H9 (cell line): ENCODE measurements at regions not wholly inside any gene's neighbourhood (a gene's known extent, or its start where the extent isn't known, plus 50 kb on each side); places are given as distances from the start of the nearest gene placed in this dataset.

Source experiments
- DNase-seq: peaks from one replicate; pipeline ENCODE4 v3.0.0-alpha.2; 2017
- H2AFZ ChIP-seq: one replicate; pipeline ENCODE4 v1.6.1; 2013; ENCODE audit warnings: mild to moderate bottlenecking, low read length, control low read depth, moderate library complexity
- H2AK5ac ChIP-seq: 2 replicates; pipeline ENCODE4 v1.6.1; 2013; ENCODE audit warnings: low read length, control low read depth, mixed read lengths; ENCODE audit not compliant: insufficient read length
- H2BK120ac ChIP-seq: one replicate; pipeline ENCODE4 v1.6.1; 2013; ENCODE audit warnings: low read depth, mild to moderate bottlenecking, low read length, control low read depth, inconsistent platforms; ENCODE audit not compliant: poor library complexity, severe bottlenecking
- H2BK12ac ChIP-seq: 2 replicates; pipeline ENCODE4 v1.6.1; 2013; ENCODE audit warnings: low read length, control low read depth, mixed read lengths, low read depth; ENCODE audit not compliant: insufficient read length
- H2BK15ac ChIP-seq: 2 replicates; pipeline ENCODE4 v1.6.1; 2013; ENCODE audit warnings: low read depth, low read length, control low read depth
- H2BK20ac ChIP-seq: one replicate; pipeline ENCODE4 v1.6.1; 2013; ENCODE audit warnings: low read depth, mild to moderate bottlenecking, low read length, control low read depth, inconsistent platforms; ENCODE audit not compliant: poor library complexity, severe bottlenecking
- H2BK5ac ChIP-seq: 2 replicates; pipeline ENCODE4 v1.6.1; 2013; ENCODE audit warnings: low read length, control low read depth, mixed read lengths; ENCODE audit not compliant: insufficient read length
- H3K14ac ChIP-seq: 2 replicates; pipeline ENCODE4 v1.6.1; 2013; ENCODE audit warnings: low read length, control low read depth; ENCODE audit not compliant: insufficient read depth
- H3K18ac ChIP-seq: 2 replicates; pipeline ENCODE4 v1.6.1; 2013; ENCODE audit warnings: low read depth, mild to moderate bottlenecking, mixed read lengths, low read length, control low read depth; ENCODE audit not compliant: insufficient read length
- H3K23ac ChIP-seq: 2 replicates; pipeline ENCODE4 v1.6.1; 2013; ENCODE audit warnings: low read length, control low read depth, mixed read lengths, low read depth; ENCODE audit not compliant: insufficient read length
- H3K23me2 ChIP-seq: 2 replicates; pipeline ENCODE4 v1.6.1; 2013; ENCODE audit warnings: low read depth, mild to moderate bottlenecking, mixed read lengths, low read length, control low read depth; ENCODE audit not compliant: insufficient read length, poor library complexity, severe bottlenecking
- H3K27ac ChIP-seq: 2 replicates; pipeline ENCODE4 v1.5.1; 2013; ENCODE audit warnings: low read length, control low read depth, mixed read lengths, low read depth; ENCODE audit not compliant: insufficient read length
- H3K27me3 ChIP-seq: 2 replicates; pipeline ENCODE4 v1.6.1; 2013; ENCODE audit warnings: low read length, control low read depth, inconsistent platforms; ENCODE audit not compliant: insufficient read depth
- H3K4ac ChIP-seq: 2 replicates; pipeline ENCODE4 v1.6.1; 2013; ENCODE audit warnings: low read depth, mild to moderate bottlenecking, control low read depth, inconsistent platforms, low read length, moderate library complexity
- H3K4me1 ChIP-seq: 2 replicates; pipeline ENCODE4 v1.6.1; 2013; ENCODE audit warnings: low read length, control low read depth, inconsistent platforms; ENCODE audit not compliant: insufficient read depth
- H3K4me2 ChIP-seq: 2 replicates; pipeline ENCODE4 v1.6.1; 2013; ENCODE audit warnings: low read length, control low read depth, mixed read lengths; ENCODE audit not compliant: insufficient read length, insufficient read depth
- H3K56ac ChIP-seq: 2 replicates; pipeline ENCODE4 v1.6.1; 2013; ENCODE audit warnings: low read depth, mild to moderate bottlenecking, mixed read lengths, low read length, control low read depth; ENCODE audit not compliant: insufficient read length
- H3K79me1 ChIP-seq: 2 replicates; pipeline ENCODE4 v1.6.1; 2013; ENCODE audit warnings: low read depth, mild to moderate bottlenecking, moderate library complexity, low read length, control low read depth, inconsistent platforms; ENCODE audit not compliant: insufficient read depth, poor library complexity, severe bottlenecking
- H3K79me2 ChIP-seq: 2 replicates; pipeline ENCODE4 v1.6.1; 2013; ENCODE audit warnings: low read length, control low read depth, inconsistent platforms; ENCODE audit not compliant: insufficient read depth
- H3K9ac ChIP-seq: 2 replicates; pipeline ENCODE4 v1.6.1; 2013; ENCODE audit warnings: low read length, control low read depth, mixed read lengths; ENCODE audit not compliant: insufficient read length; ENCODE audit errors: extremely low read depth
- H3K9me3 ChIP-seq: one replicate; pipeline ENCODE4 v1.6.1; 2013; ENCODE audit warnings: low read depth, low read length, inconsistent platforms; ENCODE audit not compliant: control insufficient read depth
- H3T11ph ChIP-seq: one replicate; pipeline ENCODE4 v1.6.1; 2013; ENCODE audit warnings: mild to moderate bottlenecking, low read length, control low read depth, inconsistent platforms
- H4K20me1 ChIP-seq: one replicate; pipeline ENCODE4 v1.6.1; 2013; ENCODE audit not compliant: control insufficient read depth, insufficient read length, insufficient read depth
- H4K5ac ChIP-seq: 2 replicates; pipeline ENCODE4 v1.6.1; 2013; ENCODE audit warnings: low read depth, mild to moderate bottlenecking, mixed read lengths, low read length, control low read depth; ENCODE audit not compliant: insufficient read length
- H4K8ac ChIP-seq: replicated peaks from 2 replicates; pipeline ENCODE4 v1.6.1; 2013; ENCODE audit warnings: low read length, control low read depth, mixed read lengths, low read depth; ENCODE audit not compliant: insufficient read length
- H4K91ac ChIP-seq: 2 replicates; pipeline ENCODE4 v1.6.1; 2013; ENCODE audit warnings: low read depth, mild to moderate bottlenecking, moderate library complexity, mixed read lengths, low read length, control low read depth; ENCODE audit not compliant: insufficient read length
- H3K27ac Mint-ChIP-seq, 3 experiments: 2 replicates in 2 of 3; 3 replicates in 1 of 3; pipeline ENCODE4 v1.8.0; 2020 to 2021; ENCODE audit warnings: mixed read lengths in 3 of 3, mild to moderate bottlenecking in 1 of 3, moderate library complexity in 1 of 3
- H3K27me3 Mint-ChIP-seq: 2 replicates; pipeline ENCODE4 v1.8.0; 2021; ENCODE audit warnings: low read depth, mild to moderate bottlenecking, moderate library complexity, mixed read lengths
- H3K36me3 Mint-ChIP-seq, 3 experiments: 2 replicates in 2 of 3; 3 replicates in 1 of 3; pipeline ENCODE4 v1.8.0; 2020 to 2021; ENCODE audit warnings: low read depth in 3 of 3, mixed read lengths in 3 of 3; ENCODE audit not compliant: insufficient read depth in 1 of 3
- H3K4me1 Mint-ChIP-seq, 2 experiments: 2 replicates each; pipeline ENCODE4 v1.8.0; 2020; ENCODE audit warnings: mixed read lengths in 2 of 2
- H3K4me3 Mint-ChIP-seq, 2 experiments: 2 replicates in 1 of 2; 3 replicates in 1 of 2; pipeline ENCODE4 v1.8.0; 2020 to 2021; ENCODE audit warnings: mild to moderate bottlenecking in 2 of 2, mixed read lengths in 2 of 2, moderate library complexity in 1 of 2
- H3K9me3 Mint-ChIP-seq, 2 experiments: 2 replicates in 1 of 2; 3 replicates in 1 of 2; pipeline ENCODE4 v1.8.0; 2020; ENCODE audit warnings: mild to moderate bottlenecking in 2 of 2, mixed read lengths in 2 of 2, moderate library complexity in 1 of 2
- WGBS: extraction: QIAGEN DNeasy Blood & Tissue Kit; methylation state at CpG from one replicate; pipeline ENCODE4 v1.1.7; 2013; ENCODE audit warnings: missing lambda C conversion rate, low lambda C conversion rate, mixed read lengths; ENCODE audit not compliant: insufficient read length; ENCODE audit errors: extremely low coverage; 5-methylcytosine and 5-hydroxymethylcytosine counted together
- TF ChIP-seq, protein P1 (sequence below): fragments of 200-600 bp; sonication (generic); conservative IDR thresholded peaks from 3 replicates; pipeline ENCODE4 v1.8.0; 2021; ENCODE audit warnings: antibody characterized with exemption, mild to moderate bottlenecking

DNA sequence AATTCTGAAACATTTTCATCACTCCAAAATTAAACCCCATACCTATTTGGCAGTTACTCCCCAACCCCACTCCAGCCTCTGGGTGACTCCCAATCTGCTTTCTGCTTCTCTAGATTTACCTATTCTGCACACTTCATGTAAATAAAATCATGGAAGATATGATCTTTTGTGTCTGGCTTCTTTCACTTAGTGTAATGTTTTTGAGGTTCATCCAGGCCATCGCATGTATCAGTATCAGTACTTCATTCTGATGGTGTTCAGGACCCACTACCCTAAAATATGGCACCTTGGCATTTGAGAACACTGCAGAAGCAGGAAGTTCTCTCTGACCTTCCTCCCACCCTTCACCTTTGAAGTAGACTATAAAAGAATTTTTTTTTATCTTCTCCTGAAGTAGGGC, 78.7 kb upstream of the SLC25A26 start:
- no peak overlapping the region for H3K56ac ChIP-seq
- Mint-ChIP-seq H3K36me3 (peaks cover 0 to 10% (median 2%) of the 10 kb centered on the region in 3 experiments; a peak in 3 of 7 replicates), H3K4me1 (peaks cover 12 to 13% of the 10 kb centered on the region in 2 experiments), H3K9me3 (peaks cover 6 to 10% of the 10 kb centered on the region in 2 experiments), H3K4me3 (no peak overlapping the region), H3K27me3 (no peaks in the 10 kb centered on the region), H3K27ac (no peak overlapping the region; a peak in 1 of 7 replicates)
- no peak overlapping the region for H3K14ac ChIP-seq
- no peak overlapping the region for H3K23ac ChIP-seq
- H4K91ac ChIP-seq, result no peak overlapping the region
- no peak overlapping the region for H3K4ac ChIP-seq
- H3K23me2 ChIP-seq, result no peaks in the 10 kb centered on the region
- no peak overlapping the region for H4K5ac ChIP-seq
- no peak overlapping the region for H2AFZ ChIP-seq
- no peaks in the 10 kb centered on the region for H3K79me1 ChIP-seq
- H3K18ac ChIP-seq, result no peak overlapping the region
- H3K9ac ChIP-seq, result no peak overlapping the region
- no peak overlapping the region for H2AK5ac ChIP-seq
- no CpG with 5 or more reads among the region's 1 CpG for WGBS
- no peaks in the 10 kb centered on the region for H3K4me1 ChIP-seq
- TF ChIP-seq, protein P1, sequence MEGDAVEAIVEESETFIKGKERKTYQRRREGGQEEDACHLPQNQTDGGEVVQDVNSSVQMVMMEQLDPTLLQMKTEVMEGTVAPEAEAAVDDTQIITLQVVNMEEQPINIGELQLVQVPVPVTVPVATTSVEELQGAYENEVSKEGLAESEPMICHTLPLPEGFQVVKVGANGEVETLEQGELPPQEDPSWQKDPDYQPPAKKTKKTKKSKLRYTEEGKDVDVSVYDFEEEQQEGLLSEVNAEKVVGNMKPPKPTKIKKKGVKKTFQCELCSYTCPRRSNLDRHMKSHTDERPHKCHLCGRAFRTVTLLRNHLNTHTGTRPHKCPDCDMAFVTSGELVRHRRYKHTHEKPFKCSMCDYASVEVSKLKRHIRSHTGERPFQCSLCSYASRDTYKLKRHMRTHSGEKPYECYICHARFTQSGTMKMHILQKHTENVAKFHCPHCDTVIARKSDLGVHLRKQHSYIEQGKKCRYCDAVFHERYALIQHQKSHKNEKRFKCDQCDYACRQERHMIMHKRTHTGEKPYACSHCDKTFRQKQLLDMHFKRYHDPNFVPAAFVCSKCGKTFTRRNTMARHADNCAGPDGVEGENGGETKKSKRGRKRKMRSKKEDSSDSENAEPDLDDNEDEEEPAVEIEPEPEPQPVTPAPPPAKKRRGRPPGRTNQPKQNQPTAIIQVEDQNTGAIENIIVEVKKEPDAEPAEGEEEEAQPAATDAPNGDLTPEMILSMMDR, result no peak
- no peak for DNase-seq
- H4K20me1 ChIP-seq, result no peaks in the 10 kb centered on the region
- H2BK15ac ChIP-seq, result no peak overlapping the region
- H3K27me3 ChIP-seq, result no peaks in the 10 kb centered on the region
- H2BK120ac ChIP-seq, result no peak overlapping the region
- no peak overlapping the region for H2BK12ac ChIP-seq
- H3T11ph ChIP-seq, result no peak overlapping the region
- no peak overlapping the region for H3K27ac ChIP-seq
- H4K8ac ChIP-seq, result no peak overlapping the region
- H3K79me2 ChIP-seq, result no peaks in the 10 kb centered on the region
- no peak overlapping the region for H2BK20ac ChIP-seq
- no peak overlapping the region for H3K4me2 ChIP-seq
- no peak overlapping the region for H2BK5ac ChIP-seq
- H3K9me3 ChIP-seq, result no peaks in the 10 kb centered on the region
